KMS-11 (cell line): ENCODE measurements at regions not wholly inside any gene's neighbourhood (a gene's known extent, or its start where the extent isn't known, plus 50 kb on each side); places are given as distances from the start of the nearest gene placed in this dataset.

Source experiments
- H2AFZ ChIP-seq: fragments of 200-600 bp; sonication (generic); 2 replicates; pipeline ENCODE4 v1.6.1; 2016; ENCODE audit warnings: antibody characterized with exemption, mixed run types, low read depth
- H3K27ac ChIP-seq: fragments of 200-600 bp; sonication (generic); 2 replicates; pipeline ENCODE4 v1.6.1; 2016; ENCODE audit warnings: mild to moderate bottlenecking, mixed run types
- H3K27me3 ChIP-seq: fragments of 200-600 bp; sonication (generic); 2 replicates; pipeline ENCODE4 v1.6.1; 2017; ENCODE audit warnings: mild to moderate bottlenecking, low read depth, mixed run types, moderate library complexity; ENCODE audit not compliant: insufficient read depth
- H3K36me3 ChIP-seq: fragments of 200-600 bp; sonication (generic); 2 replicates; pipeline ENCODE4 v1.6.1; 2017; ENCODE audit warnings: mild to moderate bottlenecking, mixed run types; ENCODE audit not compliant: insufficient read depth
- H3K4me1 ChIP-seq: fragments of 200-600 bp; sonication (generic); 2 replicates; pipeline ENCODE4 v1.6.1; 2016; ENCODE audit warnings: mild to moderate bottlenecking, low read depth, mixed run types; ENCODE audit not compliant: poor library complexity, severe bottlenecking
- H3K4me2 ChIP-seq: fragments of 200-600 bp; sonication (generic); 2 replicates; pipeline ENCODE4 v1.7.0; 2016; ENCODE audit warnings: mild to moderate bottlenecking, mixed run types
- H3K4me3 ChIP-seq: fragments of 200-600 bp; sonication (generic); IDR thresholded peaks from 2 replicates; pipeline ENCODE4 v1.6.1; 2017; ENCODE audit warnings: low read depth, low read length, mixed read lengths; ENCODE audit not compliant: insufficient read depth
- H3K79me2 ChIP-seq: fragments of 200-600 bp; sonication (generic); 2 replicates; pipeline ENCODE4 v1.6.1; 2016; ENCODE audit warnings: low read depth, mixed run types; ENCODE audit not compliant: insufficient read depth
- H3K9ac ChIP-seq: fragments of 200-600 bp; sonication (generic); 2 replicates; pipeline ENCODE4 v1.6.1; 2016; ENCODE audit warnings: mild to moderate bottlenecking, mixed run types
- H4K20me1 ChIP-seq: fragments of 200-600 bp; sonication (generic); 2 replicates; pipeline ENCODE4 v1.6.1; 2016; ENCODE audit warnings: mild to moderate bottlenecking, mixed run types; ENCODE audit not compliant: insufficient read depth
- TF ChIP-seq, protein P1 (sequence below): fragments of 200-600 bp; sonication (generic); conservative IDR thresholded peaks from 2 replicates; pipeline ENCODE4 v1.6.1; 2017; ENCODE audit warnings: low read depth, mild to moderate bottlenecking, antibody characterized with exemption, low read length, moderate library complexity, mixed read lengths

DNA sequence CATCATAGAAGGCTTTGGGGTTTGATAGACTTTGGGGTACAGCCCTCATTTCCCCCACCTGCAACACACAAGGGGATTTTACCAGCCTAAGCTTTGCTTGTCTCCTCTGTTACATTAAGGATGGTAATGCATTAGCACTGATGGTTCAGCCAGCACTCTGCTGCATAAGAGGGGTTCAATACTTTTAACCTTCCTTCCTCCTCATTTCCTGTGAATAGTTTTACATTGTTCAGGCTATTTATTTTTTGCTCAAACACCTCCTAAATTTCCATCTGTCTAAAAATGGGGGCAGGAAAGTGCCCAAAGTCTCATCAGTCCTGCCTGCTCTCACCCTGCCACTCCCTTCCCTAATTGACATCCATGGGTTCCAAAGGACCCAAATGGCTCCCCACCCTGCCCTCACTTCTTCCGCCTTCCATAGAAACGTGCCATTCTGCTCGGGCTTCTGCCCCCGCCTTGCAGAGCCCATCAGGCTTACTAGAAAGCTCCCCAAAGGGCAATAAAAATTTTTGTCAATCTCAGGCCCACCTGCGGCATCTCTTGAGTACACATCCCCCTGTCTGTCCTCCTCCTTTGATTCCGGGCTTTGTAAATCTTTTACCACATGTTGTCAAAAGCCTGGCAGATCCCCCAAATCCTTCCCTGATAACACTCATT, 239.5 kb upstream of the SLC24A2 start:
- TF ChIP-seq, protein P1, sequence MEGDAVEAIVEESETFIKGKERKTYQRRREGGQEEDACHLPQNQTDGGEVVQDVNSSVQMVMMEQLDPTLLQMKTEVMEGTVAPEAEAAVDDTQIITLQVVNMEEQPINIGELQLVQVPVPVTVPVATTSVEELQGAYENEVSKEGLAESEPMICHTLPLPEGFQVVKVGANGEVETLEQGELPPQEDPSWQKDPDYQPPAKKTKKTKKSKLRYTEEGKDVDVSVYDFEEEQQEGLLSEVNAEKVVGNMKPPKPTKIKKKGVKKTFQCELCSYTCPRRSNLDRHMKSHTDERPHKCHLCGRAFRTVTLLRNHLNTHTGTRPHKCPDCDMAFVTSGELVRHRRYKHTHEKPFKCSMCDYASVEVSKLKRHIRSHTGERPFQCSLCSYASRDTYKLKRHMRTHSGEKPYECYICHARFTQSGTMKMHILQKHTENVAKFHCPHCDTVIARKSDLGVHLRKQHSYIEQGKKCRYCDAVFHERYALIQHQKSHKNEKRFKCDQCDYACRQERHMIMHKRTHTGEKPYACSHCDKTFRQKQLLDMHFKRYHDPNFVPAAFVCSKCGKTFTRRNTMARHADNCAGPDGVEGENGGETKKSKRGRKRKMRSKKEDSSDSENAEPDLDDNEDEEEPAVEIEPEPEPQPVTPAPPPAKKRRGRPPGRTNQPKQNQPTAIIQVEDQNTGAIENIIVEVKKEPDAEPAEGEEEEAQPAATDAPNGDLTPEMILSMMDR, result no peak
- no peak overlapping the region for H3K4me3 ChIP-seq

DNA sequence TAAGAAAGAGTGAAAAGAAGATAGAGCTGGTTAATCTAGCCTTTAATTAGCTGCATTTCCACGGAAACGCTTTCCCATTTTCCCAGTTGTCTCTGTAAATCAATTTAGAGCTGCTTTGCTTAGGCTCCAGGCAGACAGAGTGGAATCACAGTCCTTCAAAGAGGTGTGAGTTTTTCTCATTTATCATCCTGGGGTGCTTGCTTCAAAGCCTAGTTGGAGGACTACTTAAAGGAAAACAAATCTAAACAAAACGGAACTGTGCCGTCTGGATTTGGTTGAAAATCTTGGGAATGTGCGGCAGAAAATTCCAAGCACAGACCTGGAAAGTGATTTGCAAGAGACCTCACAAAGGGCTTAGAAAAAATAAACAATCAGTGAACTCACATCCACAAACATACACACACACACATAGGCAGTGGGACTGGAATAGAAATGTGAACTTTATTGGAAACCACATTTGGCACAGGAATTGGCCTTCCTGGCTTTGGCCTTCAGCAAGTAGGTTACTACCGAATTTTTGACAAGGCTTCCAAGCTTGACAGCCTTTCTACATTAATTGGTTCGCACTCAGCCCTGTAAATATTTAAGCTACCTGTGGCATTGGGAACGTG, 235.2 kb upstream of the SLC24A2 start:
- H3K27me3 ChIP-seq, result no peaks in the 10 kb centered on the region
- no peaks in the 10 kb centered on the region for H3K4me1 ChIP-seq
- H3K36me3 ChIP-seq, result no peaks in the 10 kb centered on the region
- TF ChIP-seq, protein P1, result no peak
- no peak overlapping the region for H3K4me3 ChIP-seq
- H3K27ac ChIP-seq, result no peak overlapping the region
- no peaks in the 10 kb centered on the region for H3K79me2 ChIP-seq
- H3K4me2 ChIP-seq, result no peak overlapping the region
- H3K9ac ChIP-seq, result no peak overlapping the region
- no peak overlapping the region for H2AFZ ChIP-seq
- no peaks in the 10 kb centered on the region for H4K20me1 ChIP-seq

More for the DNA sequence above, 239.5 kb upstream of the SLC24A2 start:
- Histone ChIP-seq H3K9ac (no peak overlapping the region), H3K27ac (no peak overlapping the region), H3K27me3 (no peaks in the 10 kb centered on the region), H3K4me2 (no peak overlapping the region), H3K4me1 (no peaks in the 10 kb centered on the region), H3K79me2 (no peaks in the 10 kb centered on the region), H4K20me1 (no peaks in the 10 kb centered on the region), H2AFZ (no peak overlapping the region), H3K36me3 (no peaks in the 10 kb centered on the region)

DNA sequence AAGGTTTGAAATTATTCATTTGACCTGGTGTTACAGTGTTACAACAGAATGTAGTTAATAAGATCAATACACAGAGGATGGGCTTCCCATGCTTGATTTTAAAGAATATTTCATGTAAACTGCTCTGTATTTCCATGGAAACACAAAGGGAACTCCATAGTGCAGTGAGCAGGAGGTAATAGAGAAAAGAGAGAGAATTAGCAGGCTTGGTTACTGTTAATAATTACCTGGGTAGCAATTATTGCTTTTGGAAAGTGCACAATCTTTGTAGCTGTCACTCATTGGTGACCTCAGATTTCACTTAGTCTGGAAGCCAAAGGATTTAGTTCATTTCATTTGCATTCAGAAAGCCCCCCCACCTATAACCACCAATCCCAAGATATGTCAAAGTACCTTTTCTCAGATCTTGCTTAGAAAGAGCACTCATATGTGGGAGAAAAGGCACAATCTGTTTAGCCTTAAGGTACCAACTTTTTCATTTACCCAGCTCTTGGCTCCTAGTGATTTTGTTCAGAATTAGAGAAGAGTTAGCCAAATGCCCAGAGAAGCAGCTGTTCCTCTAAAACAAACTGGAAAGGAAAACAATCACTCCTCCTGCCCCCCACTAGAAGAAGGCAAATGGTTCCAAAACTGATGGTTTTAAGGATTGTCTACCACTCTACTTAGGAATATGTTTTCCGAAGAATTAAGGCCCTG, 234.5 kb upstream of the SLC24A2 start:
- H3K27ac ChIP-seq, result no peak overlapping the region
- no peaks in the 10 kb centered on the region for H3K27me3 ChIP-seq
- no peak overlapping the region for H3K4me3 ChIP-seq
- no peaks in the 10 kb centered on the region for H4K20me1 ChIP-seq
- H3K36me3 ChIP-seq, result no peaks in the 10 kb centered on the region
- TF ChIP-seq, protein P1, result no peak
- no peaks in the 10 kb centered on the region for H3K4me1 ChIP-seq
- no peak overlapping the region for H3K9ac ChIP-seq
- H2AFZ ChIP-seq, result no peak overlapping the region
- H3K4me2 ChIP-seq, result no peak overlapping the region
- no peaks in the 10 kb centered on the region for H3K79me2 ChIP-seq

DNA sequence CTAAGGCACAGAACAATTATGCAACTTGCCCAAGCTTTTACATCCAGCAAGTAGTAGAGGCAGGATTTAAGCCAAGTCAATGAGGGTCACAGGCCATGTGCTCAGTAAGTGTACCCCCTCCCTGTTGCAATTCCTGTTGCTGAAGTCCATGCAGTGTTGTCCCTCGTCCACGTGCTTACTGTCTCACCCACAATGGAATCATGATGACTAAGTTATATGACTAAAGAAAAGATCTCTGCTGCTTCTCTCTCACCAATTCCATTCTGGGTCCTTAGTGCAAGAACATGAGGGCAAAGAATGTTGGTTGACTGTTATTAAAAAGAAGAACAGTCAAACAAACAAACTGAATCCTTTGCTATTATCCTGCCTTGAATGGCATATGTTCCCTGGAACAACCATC, 233.6 kb upstream of the SLC24A2 start:
- TF ChIP-seq, protein P1, result no peak
- no peaks in the 10 kb centered on the region for H3K79me2 ChIP-seq
- no peak overlapping the region for H3K4me2 ChIP-seq
- H3K9ac ChIP-seq, result no peak overlapping the region
- H3K4me3 ChIP-seq, result no peak overlapping the region
- H4K20me1 ChIP-seq, result no peaks in the 10 kb centered on the region
- no peak overlapping the region for H3K27ac ChIP-seq
- no peaks in the 10 kb centered on the region for H3K4me1 ChIP-seq
- H3K36me3 ChIP-seq, result no peaks in the 10 kb centered on the region
- no peak overlapping the region for H2AFZ ChIP-seq
- H3K27me3 ChIP-seq, result no peaks in the 10 kb centered on the region
